Esophagus squamous epithelium (tissue), 5 donors: ENCODE measurements at regions not wholly inside any gene's neighbourhood (a gene's known extent, or its start where the extent isn't known, plus 50 kb on each side); places are given as distances from the start of the nearest gene placed in this dataset.

Source experiments
- DNase-seq: peaks from one replicate; lab custom pipeline; 2025; lab: John Stamatoyannopoulos, UW
- H3K27ac ChIP-seq, 4 donors: fragments of 200-600 bp; sonication (generic); one replicate each; pipeline ENCODE4 v1.5.1; 2016 to 2019; ENCODE audit warnings: mild to moderate bottlenecking in 1 of 4
- H3K27me3 ChIP-seq, 4 donors: fragments of 200-600 bp; sonication (generic); 1 replicate in 3 of 4; 2 replicates in 1 of 4; pipeline versions ENCODE4 v1.5.1 to v1.6.0; 2017 to 2021; ENCODE audit warnings: antibody characterized with exemption in 1 of 4
- H3K36me3 ChIP-seq, 3 donors: fragments of 200-600 bp; sonication (generic); one replicate each; pipeline ENCODE4 v1.5.1; 2016 to 2019
- H3K4me1 ChIP-seq, 3 donors: fragments of 200-600 bp; sonication (generic); one replicate each; pipeline ENCODE4 v1.5.1; 2017 to 2019
- H3K4me3 ChIP-seq, 4 donors: fragments of 200-600 bp; sonication (generic); 1 replicate in 3 of 4; 2 replicates in 1 of 4; pipeline ENCODE4 v1.5.1; 2016 to 2019; ENCODE audit warnings: mild to moderate bottlenecking in 2 of 4, moderate library complexity in 1 of 4
- H3K9me3 ChIP-seq, 3 donors: fragments of 200-600 bp; sonication (generic); one replicate each; pipeline ENCODE4 v1.5.1; 2016 to 2019
- POLR2A ChIP-seq, 4 donors: fragments of 450-650 bp; IDR thresholded peaks; one replicate each; pipeline ENCODE4 v1.6.1; 2017; ENCODE audit warnings: antibody characterized with exemption in 4 of 4, mild to moderate bottlenecking in 4 of 4, moderate library complexity in 3 of 4
- WGBS, 2 donors: methylation state at CpG; one replicate each; pipeline ENCODE4 v1.1.5; 2018; 5-methylcytosine and 5-hydroxymethylcytosine counted together
- intact Hi-C: fragments of 100-400 bp; cut with DNase I; formaldehyde crosslinking; loops from one replicate; pipeline ENCODE4 v1.15.0; 2022
- TF ChIP-seq, protein P1 (sequence below), 6 experiments: fragments of 450-650 bp in 4 of 6; fragments of 200-600 bp in 2 of 6; sonication (generic) in 2 of 6; IDR thresholded peaks; one replicate each; pipeline ENCODE4 v1.5.1; 2016 to 2019; ENCODE audit warnings: antibody characterized with exemption in 6 of 6, mild to moderate bottlenecking in 4 of 6, moderate library complexity in 4 of 6
- donor health status: DM: yes; HTN: yes; CAD: no.

GRCh38 chr2:200079356-200079755, 124.0 kb downstream of the MAIP1 start:
- Histone ChIP-seq H3K27ac (no peak overlapping the region), H3K4me1 (peaks cover 0 to 16% (median 7%) of the 10 kb centered on the region in 3 donors), H3K9me3 (no peaks in the 10 kb centered on the region), H3K36me3 (no peaks in the 10 kb centered on the region), H3K27me3 (no peaks in the 10 kb centered on the region), H3K4me3 (no peak overlapping the region)
- TF ChIP-seq, protein P1, sequence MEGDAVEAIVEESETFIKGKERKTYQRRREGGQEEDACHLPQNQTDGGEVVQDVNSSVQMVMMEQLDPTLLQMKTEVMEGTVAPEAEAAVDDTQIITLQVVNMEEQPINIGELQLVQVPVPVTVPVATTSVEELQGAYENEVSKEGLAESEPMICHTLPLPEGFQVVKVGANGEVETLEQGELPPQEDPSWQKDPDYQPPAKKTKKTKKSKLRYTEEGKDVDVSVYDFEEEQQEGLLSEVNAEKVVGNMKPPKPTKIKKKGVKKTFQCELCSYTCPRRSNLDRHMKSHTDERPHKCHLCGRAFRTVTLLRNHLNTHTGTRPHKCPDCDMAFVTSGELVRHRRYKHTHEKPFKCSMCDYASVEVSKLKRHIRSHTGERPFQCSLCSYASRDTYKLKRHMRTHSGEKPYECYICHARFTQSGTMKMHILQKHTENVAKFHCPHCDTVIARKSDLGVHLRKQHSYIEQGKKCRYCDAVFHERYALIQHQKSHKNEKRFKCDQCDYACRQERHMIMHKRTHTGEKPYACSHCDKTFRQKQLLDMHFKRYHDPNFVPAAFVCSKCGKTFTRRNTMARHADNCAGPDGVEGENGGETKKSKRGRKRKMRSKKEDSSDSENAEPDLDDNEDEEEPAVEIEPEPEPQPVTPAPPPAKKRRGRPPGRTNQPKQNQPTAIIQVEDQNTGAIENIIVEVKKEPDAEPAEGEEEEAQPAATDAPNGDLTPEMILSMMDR (IDR thresholded peaks at IDR 0.05) = no peak
- no peak for TF ChIP-seq POLR2A (IDR thresholded peaks at IDR 0.05)
- WGBS, 2 donors = 79 to 86% methylated on average over 2 of the region's 2 CpGs
- no peak for DNase-seq
- intact Hi-C loops = no loop called here

DNA sequence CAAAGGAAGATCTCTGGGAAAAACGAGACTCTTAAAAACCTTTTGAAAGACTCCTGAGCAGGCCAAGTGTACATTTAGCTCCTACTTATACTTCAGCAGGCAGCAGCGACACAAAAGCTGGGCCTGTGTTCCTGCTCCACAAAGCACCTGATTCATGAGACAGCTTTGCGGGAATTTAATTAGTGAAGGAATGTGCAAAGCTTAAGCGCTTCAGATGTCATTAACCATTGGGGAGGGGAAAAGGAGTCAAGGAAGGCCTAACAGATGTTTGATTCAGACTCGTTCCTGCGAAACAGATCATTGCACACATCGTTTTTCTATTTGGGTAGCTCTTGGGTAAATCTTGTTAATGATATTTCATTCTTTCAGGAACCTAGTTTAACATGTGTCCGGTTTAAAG, 125.9 kb downstream of the MAIP1 start:
- 84 to 89% methylated on average over 8 of the region's 8 CpGs for WGBS, 2 donors
- no peaks in the 10 kb centered on the region for H3K36me3 ChIP-seq
- no peak overlapping the region for H3K27ac ChIP-seq
- DNase-seq = no peak
- H3K4me1 ChIP-seq = peaks cover 0 to 16% (median 7%) of the 10 kb centered on the region in 3 donors
- intact Hi-C loops = no loop called here
- no peaks in the 10 kb centered on the region for H3K9me3 ChIP-seq
- TF ChIP-seq POLR2A (IDR thresholded peaks at IDR 0.05) = no peak
- TF ChIP-seq, protein P1 (IDR thresholded peaks at IDR 0.05) = no peak
- no peaks in the 10 kb centered on the region for H3K27me3 ChIP-seq
- H3K4me3 ChIP-seq = no peak overlapping the region

DNA sequence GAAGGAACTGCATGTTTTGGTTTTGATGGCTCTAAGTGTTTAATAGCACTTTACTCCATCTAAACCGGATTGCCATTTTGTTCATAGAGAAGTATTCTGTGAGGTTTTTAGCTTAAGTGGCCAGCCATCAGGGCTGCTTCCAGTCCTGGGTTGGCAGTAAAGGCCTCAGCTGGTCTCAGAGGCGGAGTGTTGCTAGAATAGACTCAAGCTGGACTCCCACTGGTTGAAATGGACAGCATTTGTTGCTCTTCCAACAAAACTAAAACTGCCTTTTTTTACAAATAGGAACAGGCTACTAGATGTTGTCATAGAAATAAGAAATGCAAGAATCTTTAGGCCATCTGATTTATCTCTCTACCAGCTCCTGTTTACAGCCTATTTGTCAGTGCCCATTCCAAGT, 126.4 kb downstream of the MAIP1 start:
- no peak for TF ChIP-seq POLR2A (IDR thresholded peaks at IDR 0.05)
- TF ChIP-seq, protein P1 (IDR thresholded peaks at IDR 0.05) = no peak
- intact Hi-C loops = no loop called here
- no peak for DNase-seq
- 55 to 62% methylated on average over 2 of the region's 2 CpGs for WGBS, 2 donors
- no peak overlapping the region for H3K4me3 ChIP-seq
- H3K27me3 ChIP-seq = no peaks in the 10 kb centered on the region
- peaks cover 0 to 12% (median 7%) of the 10 kb centered on the region in 3 donors for H3K4me1 ChIP-seq
- H3K9me3 ChIP-seq = no peaks in the 10 kb centered on the region
- H3K27ac ChIP-seq = no peak overlapping the region
- no peaks in the 10 kb centered on the region for H3K36me3 ChIP-seq

DNA sequence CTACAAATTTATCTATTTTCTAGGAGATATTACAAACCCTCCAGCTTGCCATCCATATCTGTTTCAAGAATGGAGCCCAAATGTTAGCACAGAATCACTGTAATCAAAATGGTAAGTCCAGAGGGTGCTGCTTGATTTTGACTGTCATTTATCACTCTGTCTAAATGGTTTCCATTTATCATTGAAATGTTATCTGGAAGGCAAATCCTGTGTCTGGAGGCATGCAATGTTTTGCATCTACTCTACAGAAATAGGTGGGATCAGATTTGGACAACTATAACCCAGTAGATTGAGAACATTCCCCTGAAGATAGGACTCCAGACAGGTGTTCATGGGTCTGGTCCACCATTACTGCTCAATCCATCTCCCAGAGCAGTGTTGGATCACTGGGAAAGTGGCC, 128.7 kb downstream of the MAIP1 start:
- H3K36me3 ChIP-seq = no peaks in the 10 kb centered on the region
- intact Hi-C loops = no loop called here
- H3K27me3 ChIP-seq = no peaks in the 10 kb centered on the region
- TF ChIP-seq, protein P1 (IDR thresholded peaks at IDR 0.05) = no peak
- no peak for TF ChIP-seq POLR2A (IDR thresholded peaks at IDR 0.05)
- H3K27ac ChIP-seq = no peak overlapping the region
- H3K4me1 ChIP-seq = no peaks in the 10 kb centered on the region
- DNase-seq = no peak
- no peak overlapping the region for H3K4me3 ChIP-seq
- H3K9me3 ChIP-seq = no peaks in the 10 kb centered on the region

- no peak for TF ChIP-seq POLR2A (IDR thresholded peaks at IDR 0.05)
- TF ChIP-seq, protein P1 (IDR thresholded peaks at IDR 0.05) = no peak
- WGBS, 2 donors = 81 to 86% methylated on average over 9 of the region's 9 CpGs
- Histone ChIP-seq H3K9me3 (no peaks in the 10 kb centered on the region), H3K36me3 (no peaks in the 10 kb centered on the region), H3K4me1 (no peaks in the 10 kb centered on the region), H3K27ac (no peak overlapping the region), H3K4me3 (no peak overlapping the region), H3K27me3 (no peaks in the 10 kb centered on the region)
- DNase-seq = no peak
- intact Hi-C loops = no loop called here
Observed at GRCh38 chr2:200086911-200087310, 131.5 kb downstream of the MAIP1 start.
